Effector CD4-positive, alpha-beta T cell (primary cell): ENCODE measurements at regions not wholly inside any gene's neighbourhood (a gene's known extent, or its start where the extent isn't known, plus 50 kb on each side); places are given as distances from the start of the nearest gene placed in this dataset.

Experiments
- DNase-seq: peaks from one replicate; pipeline ENCODE4 v3.0.0-alpha.2; 2020

- DNase-seq = no peak
Measured at GRCh38 chr18:39838831-39839230, 2116.2 kb upstream of the PIK3C3 start.

GRCh38 chr18:39835303-39836030 is 2119.6 kb upstream of the PIK3C3 start:
- no peak for DNase-seq

GRCh38 chr18:39834636-39835035 is 2120.4 kb upstream of the PIK3C3 start:
- DNase-seq = no peak

- no peak for DNase-seq
Measured at GRCh38 chr18:39825485-39826150, 2129.4 kb upstream of the PIK3C3 start.

- DNase-seq = no peak
Measured at GRCh38 chr18:39806525-39806924, 2148.5 kb upstream of the PIK3C3 start.

- DNase-seq = no peak
Measured at GRCh38 chr18:39805218-39805617, 2149.8 kb upstream of the PIK3C3 start.

- DNase-seq = no peak
Measured at GRCh38 chr18:39802648-39803229, 2152.3 kb upstream of the PIK3C3 start.

GRCh38 chr18:39801848-39802247 is 2153.2 kb upstream of the PIK3C3 start:
- DNase-seq = no peak

- DNase-seq = no peak
Measured at GRCh38 chr18:39801010-39801409, 2154.0 kb upstream of the PIK3C3 start.

GRCh38 chr18:39799006-39799405 is 2156.0 kb upstream of the PIK3C3 start:
- no peak for DNase-seq

- no peak for DNase-seq
Measured at GRCh38 chr18:39796393-39796792, 2158.6 kb upstream of the PIK3C3 start.

GRCh38 chr18:39795350-39795749 is 2159.7 kb upstream of the PIK3C3 start:
- no peak for DNase-seq

- DNase-seq = no peak
Measured at GRCh38 chr18:39793609-39794008, 2161.4 kb upstream of the PIK3C3 start.

- no peak for DNase-seq
Measured at GRCh38 chr18:39788383-39788782, 2166.7 kb upstream of the PIK3C3 start.

- no peak for DNase-seq
Measured at GRCh38 chr18:39786477-39786876, 2168.6 kb upstream of the PIK3C3 start.

GRCh38 chr18:39784541-39784940 is 2170.5 kb upstream of the PIK3C3 start:
- no peak for DNase-seq

- DNase-seq = no peak
Measured at GRCh38 chr18:39781565-39781964, 2173.5 kb upstream of the PIK3C3 start.

- no peak for DNase-seq
Measured at GRCh38 chr18:39780774-39781173, 2174.3 kb upstream of the PIK3C3 start.

GRCh38 chr18:39779926-39780325 is 2175.1 kb upstream of the PIK3C3 start:
- DNase-seq = no peak

- no peak for DNase-seq
Measured at GRCh38 chr18:39776766-39777165, 2178.3 kb upstream of the PIK3C3 start.

- DNase-seq = no peak
Measured at GRCh38 chr18:39774957-39775598, 2180.0 kb upstream of the PIK3C3 start.

GRCh38 chr18:39773646-39774045 is 2181.4 kb upstream of the PIK3C3 start:
- no peak for DNase-seq

GRCh38 chr18:39772155-39772919 is 2182.7 kb upstream of the PIK3C3 start:
- DNase-seq = no peak
